Ishikawa (cell line): ENCODE measurements at regions not wholly inside any gene's neighbourhood (a gene's known extent, or its start where the extent isn't known, plus 50 kb on each side); places are given as distances from the start of the nearest gene placed in this dataset.

ENCODE experiments used
- CEBPB ChIP-seq: IDR thresholded peaks from 2 replicates; pipeline ENCODE4 v1.6.1; 2012
- CREB1 ChIP-seq: IDR thresholded peaks from 2 replicates; pipeline ENCODE4 v1.6.1; 2012; ENCODE audit warnings: low read depth
- EGR1 ChIP-seq: IDR thresholded peaks from 2 replicates; pipeline ENCODE4 v1.6.1; 2012
- EP300 ChIP-seq: IDR thresholded peaks from 2 replicates; pipeline ENCODE4 v1.6.1; 2012; ENCODE audit warnings: borderline replicate concordance
- RAD21 ChIP-seq: IDR thresholded peaks from 2 replicates; pipeline ENCODE4 v1.6.1; 2012; ENCODE audit warnings: low read depth
- REST ChIP-seq: IDR thresholded peaks from 2 replicates; pipeline ENCODE4 v1.6.1; 2012; ENCODE audit warnings: low read depth, mild to moderate bottlenecking
- TAF1 ChIP-seq: IDR thresholded peaks from 2 replicates; pipeline ENCODE4 v1.6.1; 2012; ENCODE audit warnings: low read depth, mild to moderate bottlenecking
- TCF12 ChIP-seq: IDR thresholded peaks from 2 replicates; pipeline ENCODE4 v1.6.1; 2012; ENCODE audit warnings: low read depth
- TEAD4 ChIP-seq: IDR thresholded peaks from 2 replicates; pipeline ENCODE4 v1.6.1; 2012
- ZBTB7A ChIP-seq: IDR thresholded peaks from 2 replicates; pipeline ENCODE4 v1.6.1; 2012; ENCODE audit warnings: low read depth
- TF ChIP-seq, protein P1 (sequence below): IDR thresholded peaks from 2 replicates; pipeline ENCODE4 v1.6.1; 2012

GRCh38 chr2:114025030-114025429 is 135.1 kb downstream of the ACTR3 start:
- no peak for TF ChIP-seq TEAD4
- TF ChIP-seq EP300: no peak
- no peak for TF ChIP-seq RAD21
- no peak for TF ChIP-seq TCF12
- TF ChIP-seq EGR1: no peak
- no peak for TF ChIP-seq TAF1
- TF ChIP-seq CEBPB: no peak
- TF ChIP-seq REST: no peak
- no peak for TF ChIP-seq CREB1
- TF ChIP-seq, protein P1, sequence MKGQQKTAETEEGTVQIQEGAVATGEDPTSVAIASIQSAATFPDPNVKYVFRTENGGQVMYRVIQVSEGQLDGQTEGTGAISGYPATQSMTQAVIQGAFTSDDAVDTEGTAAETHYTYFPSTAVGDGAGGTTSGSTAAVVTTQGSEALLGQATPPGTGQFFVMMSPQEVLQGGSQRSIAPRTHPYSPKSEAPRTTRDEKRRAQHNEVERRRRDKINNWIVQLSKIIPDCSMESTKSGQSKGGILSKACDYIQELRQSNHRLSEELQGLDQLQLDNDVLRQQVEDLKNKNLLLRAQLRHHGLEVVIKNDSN: no peak
- TF ChIP-seq ZBTB7A: no peak
